ENCODE measurements at regions not wholly inside any gene's neighbourhood (a gene's known extent, or its start where the extent isn't known, plus 50 kb on each side); places are given as distances from the start of the nearest gene placed in this dataset.

DNA sequence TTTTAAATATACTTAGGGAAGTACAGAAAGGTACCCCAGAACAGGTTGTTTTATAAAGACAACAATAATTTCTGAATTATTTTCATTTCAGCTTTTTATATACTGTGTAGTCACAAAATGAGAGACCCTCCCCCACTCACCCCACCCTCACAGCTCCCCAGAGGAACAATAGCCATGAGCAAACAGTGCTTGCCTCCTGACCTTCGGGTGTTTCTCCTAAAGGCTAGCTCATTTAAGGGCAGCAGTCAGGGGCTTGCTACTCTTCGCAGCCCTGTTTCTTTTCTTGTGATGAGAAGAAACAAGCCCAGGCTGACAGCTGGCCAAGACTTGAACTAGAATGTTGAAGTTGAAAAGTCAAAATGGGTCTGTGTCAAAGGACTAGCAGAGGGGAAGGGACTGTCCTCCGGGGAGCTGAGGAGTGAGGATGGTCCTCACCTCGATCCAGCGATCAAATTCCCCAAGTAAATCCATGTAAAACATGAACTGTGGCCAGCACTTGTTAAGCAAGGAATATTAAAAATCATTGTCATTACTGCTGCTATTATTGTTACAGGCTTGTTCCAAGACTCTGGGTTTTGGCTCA is 133.8 kb upstream of the ARHGAP5 start (continued):
- TF ChIP-seq PCBP2 (IDR thresholded peaks at IDR 0.05; ENCODE audit: low read depth, low read length, poor library complexity, severe bottlenecking), result no peak
- TF ChIP-seq RB1 (IDR thresholded peaks at IDR 0.05; ENCODE audit: low read depth), result no peak
- TF ChIP-seq RBM34 (IDR thresholded peaks at IDR 0.05; ENCODE audit: borderline replicate concordance, insufficient read depth, low read length), result no peak
- no peak for TF ChIP-seq MECOM (CRISPR knock-in tag; IDR thresholded peaks at IDR 0.05)
- no peak for TF ChIP-seq ZNF668 (CRISPR knock-in tag; IDR thresholded peaks at IDR 0.05)
- no peak for TF ChIP-seq ZNF280B (CRISPR knock-in tag; IDR thresholded peaks at IDR 0.05)
- no peak for TF ChIP-seq E2F8 (IDR thresholded peaks at IDR 0.05; ENCODE audit: low read depth, partially characterized antibody)
- TF ChIP-seq ETV6 (IDR thresholded peaks at IDR 0.05; ENCODE audit: borderline replicate concordance in 1 of 2, low read depth in 2 of 2, low read length in 1 of 2), result no peak
- TF ChIP-seq ETV6 (CRISPR knock-in tag; IDR thresholded peaks at IDR 0.05; ENCODE audit: borderline replicate concordance), result no peak
